AG04450 (cell line): ENCODE measurements at regions not wholly inside any gene's neighbourhood (a gene's known extent, or its start where the extent isn't known, plus 50 kb on each side); places are given as distances from the start of the nearest gene placed in this dataset.

Experiments used
- CTCF ChIA-PET: fragments of 300-600, 350-600 bp; formaldehyde crosslinking; extraction: SDS; loops from one replicate; lab custom pipeline; 2022; ENCODE audit warnings: antibody characterized with exemption, inconsistent platforms; lab: Charles Lee
- POLR2A ChIA-PET: fragments of 350-600 bp; formaldehyde crosslinking; extraction: SDS; loops from one replicate; lab custom pipeline; 2021; ENCODE audit warnings: antibody characterized with exemption, inconsistent platforms; lab: Yijun Ruan, JAX
- DNase-seq: peaks from one replicate; pipeline ENCODE4 v3.0.0-alpha.2; 2011; ENCODE audit warnings: low read depth, low spot score
- H3K27ac ChIP-seq: one replicate; pipeline ENCODE4 v1.5.1; 2012; ENCODE audit warnings: low read depth, low read length, control low read depth
- H3K27me3 ChIP-seq: one replicate; pipeline ENCODE4 v1.6.0; 2012; ENCODE audit warnings: low read length; ENCODE audit not compliant: control insufficient read depth, insufficient read depth
- H3K4me3 ChIP-seq: 2 replicates; pipeline ENCODE4 v1.5.1; 2011; ENCODE audit warnings: mild to moderate bottlenecking, low read depth, low read length, control low read depth
- H3K9me3 ChIP-seq: 2 replicates; pipeline ENCODE4 v1.5.1; 2012; ENCODE audit warnings: low read length; ENCODE audit not compliant: control insufficient read depth, insufficient read depth
- TF ChIP-seq, protein P1 (sequence below): IDR thresholded peaks from 2 replicates; pipeline ENCODE4 v1.5.1; 2011; ENCODE audit warnings: low read depth, low read length, control low read depth, inconsistent platforms

DNA sequence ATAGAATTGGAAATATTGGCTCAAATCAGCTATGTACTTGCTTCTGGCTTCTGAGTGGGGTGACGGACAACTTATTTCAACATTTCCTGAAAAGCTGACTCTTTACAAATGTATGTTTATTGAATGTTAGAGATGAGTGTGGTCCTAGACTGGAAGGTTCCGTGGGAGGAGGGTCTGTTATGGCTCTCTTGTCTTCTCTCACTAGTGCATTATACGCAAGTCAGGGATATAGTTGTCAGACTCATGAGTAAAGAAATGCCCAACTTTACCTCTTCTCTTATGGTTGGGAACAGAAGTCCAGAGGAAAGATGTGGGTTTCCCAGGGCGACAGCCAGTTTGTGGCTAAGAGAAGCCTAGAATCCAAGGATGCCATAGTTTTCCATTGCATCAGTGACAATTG lies 839.3 kb upstream of the WWC1 start:
- no peaks in the 10 kb centered on the region for H3K27me3 ChIP-seq

DNA sequence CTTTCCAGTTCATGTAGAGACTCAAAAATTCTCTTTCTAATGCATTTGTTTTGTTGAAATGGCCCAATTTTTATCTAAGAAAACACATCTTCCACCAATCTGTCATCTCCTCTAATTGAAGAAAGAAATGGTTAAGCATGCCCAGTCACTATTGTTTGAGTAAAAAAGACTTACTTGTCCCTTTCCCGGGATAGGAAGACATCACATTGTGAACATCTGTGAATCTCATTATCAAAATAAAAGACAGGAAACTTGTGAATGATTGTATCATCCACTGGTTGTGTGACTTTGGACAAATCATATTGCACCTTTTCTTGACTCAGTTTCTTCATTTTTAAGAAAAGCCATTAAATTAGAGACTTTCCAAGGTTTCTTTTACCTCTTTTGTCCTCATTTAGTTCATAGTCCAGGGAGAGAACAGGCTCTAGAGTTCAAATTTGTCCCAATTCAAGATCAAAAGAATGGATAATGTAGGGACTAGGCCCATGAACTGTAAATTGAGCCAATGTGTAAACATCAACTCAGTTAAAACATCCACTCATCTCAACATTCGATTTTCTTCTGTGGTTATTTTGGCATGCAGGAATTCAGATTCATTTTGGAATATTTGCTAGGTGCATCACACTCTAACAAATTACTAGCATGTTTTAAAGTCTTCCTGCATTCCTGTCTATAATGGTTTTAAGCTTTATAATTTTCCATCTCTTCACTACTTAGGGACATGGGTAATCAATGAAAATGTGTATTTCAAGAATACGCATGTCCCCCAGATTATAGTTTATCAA lies 838.0 kb upstream of the WWC1 start:
- POLR2A ChIA-PET, result no interaction called here
- CTCF ChIA-PET, result no interaction called here
- TF ChIP-seq, protein P1, sequence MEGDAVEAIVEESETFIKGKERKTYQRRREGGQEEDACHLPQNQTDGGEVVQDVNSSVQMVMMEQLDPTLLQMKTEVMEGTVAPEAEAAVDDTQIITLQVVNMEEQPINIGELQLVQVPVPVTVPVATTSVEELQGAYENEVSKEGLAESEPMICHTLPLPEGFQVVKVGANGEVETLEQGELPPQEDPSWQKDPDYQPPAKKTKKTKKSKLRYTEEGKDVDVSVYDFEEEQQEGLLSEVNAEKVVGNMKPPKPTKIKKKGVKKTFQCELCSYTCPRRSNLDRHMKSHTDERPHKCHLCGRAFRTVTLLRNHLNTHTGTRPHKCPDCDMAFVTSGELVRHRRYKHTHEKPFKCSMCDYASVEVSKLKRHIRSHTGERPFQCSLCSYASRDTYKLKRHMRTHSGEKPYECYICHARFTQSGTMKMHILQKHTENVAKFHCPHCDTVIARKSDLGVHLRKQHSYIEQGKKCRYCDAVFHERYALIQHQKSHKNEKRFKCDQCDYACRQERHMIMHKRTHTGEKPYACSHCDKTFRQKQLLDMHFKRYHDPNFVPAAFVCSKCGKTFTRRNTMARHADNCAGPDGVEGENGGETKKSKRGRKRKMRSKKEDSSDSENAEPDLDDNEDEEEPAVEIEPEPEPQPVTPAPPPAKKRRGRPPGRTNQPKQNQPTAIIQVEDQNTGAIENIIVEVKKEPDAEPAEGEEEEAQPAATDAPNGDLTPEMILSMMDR, result no peak
- DNase-seq, result no peak
- Histone ChIP-seq H3K27ac (no peak overlapping the region), H3K9me3 (no peaks in the 10 kb centered on the region), H3K27me3 (no peaks in the 10 kb centered on the region), H3K4me3 (no peak overlapping the region)

More for the DNA sequence above, 839.3 kb upstream of the WWC1 start:
- no peak for DNase-seq
- TF ChIP-seq, protein P1, result no peak
- no peak overlapping the region for H3K27ac ChIP-seq
- H3K4me3 ChIP-seq, result no peak overlapping the region
- ChIA-PET POLR2A (no interaction called here), CTCF (no interaction called here)
- no peaks in the 10 kb centered on the region for H3K9me3 ChIP-seq

DNA sequence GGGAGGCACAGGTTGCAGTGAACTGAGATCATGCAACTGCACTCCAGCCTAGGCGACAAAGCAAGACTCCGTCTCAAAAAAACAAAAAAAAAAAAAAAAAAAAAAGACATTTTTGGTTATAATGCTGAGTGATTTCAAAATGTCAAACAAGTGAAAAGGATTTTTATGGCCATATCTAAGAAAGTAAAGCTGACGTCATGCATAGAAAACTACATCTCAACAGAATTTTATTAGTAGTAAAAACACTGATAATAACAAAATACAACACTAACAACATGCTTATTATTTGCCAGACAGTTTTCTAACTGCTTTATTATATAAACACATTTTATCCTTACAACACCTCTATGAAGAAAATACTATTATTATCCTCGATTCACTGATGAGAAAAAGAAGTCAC lies 833.0 kb upstream of the WWC1 start:
- Histone ChIP-seq H3K4me3 (no peak overlapping the region), H3K27me3 (no peaks in the 10 kb centered on the region), H3K9me3 (no peaks in the 10 kb centered on the region), H3K27ac (no peak overlapping the region)
- TF ChIP-seq, protein P1, result no peak
- DNase-seq, result no peak
- POLR2A ChIA-PET, result no interaction called here
- CTCF ChIA-PET, result no interaction called here

DNA sequence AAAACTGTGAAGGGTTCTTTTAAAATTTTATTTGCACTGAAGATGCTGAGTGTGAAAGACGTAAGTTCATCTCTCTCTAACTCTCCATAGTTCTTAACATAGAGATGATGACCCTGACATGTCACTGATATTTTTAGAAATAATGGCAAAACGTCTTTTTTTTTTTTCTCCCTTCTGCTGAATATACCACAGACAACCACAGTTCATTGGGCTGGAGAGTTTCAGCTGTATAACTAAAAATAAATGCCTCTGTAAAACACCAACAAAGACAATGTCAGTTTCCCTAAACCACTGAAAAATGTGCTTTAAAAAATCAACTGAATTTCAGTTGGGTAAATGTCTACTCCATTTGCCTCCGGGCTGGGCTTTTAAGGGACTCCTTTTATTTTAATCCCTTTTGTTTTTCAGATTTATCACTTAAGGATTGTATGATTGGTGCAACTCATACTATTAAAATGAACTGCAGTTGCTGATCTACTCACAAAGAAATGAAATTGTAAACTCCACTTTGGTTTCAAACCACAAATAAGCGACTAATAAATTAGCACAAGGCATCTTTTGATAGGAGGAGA lies 830.9 kb upstream of the WWC1 start:
- H3K4me3 ChIP-seq, result no peak overlapping the region
- TF ChIP-seq, protein P1, result no peak

DNA sequence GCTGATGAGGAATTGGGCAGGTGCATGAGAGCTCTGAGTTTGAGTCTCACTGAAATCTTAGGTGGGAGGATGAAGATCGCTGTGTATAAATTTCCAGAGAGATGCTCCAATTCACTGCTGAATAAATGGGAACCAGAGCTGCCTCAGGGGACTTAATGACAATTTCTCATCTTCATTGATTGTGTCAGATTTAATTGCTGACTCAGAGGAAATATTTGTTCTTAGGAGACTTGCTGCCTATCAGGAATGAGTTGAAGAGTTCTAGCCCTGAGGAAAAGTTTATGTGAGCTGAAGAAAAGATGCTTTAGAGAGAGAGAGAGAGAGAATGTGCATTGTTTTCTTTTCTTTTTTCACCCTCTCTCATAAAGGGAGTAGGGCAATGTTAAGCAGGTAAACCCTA lies 827.5 kb upstream of the WWC1 start:
- TF ChIP-seq, protein P1, result no peak
- Histone ChIP-seq H3K27ac (no peak overlapping the region), H3K4me3 (no peak overlapping the region), H3K9me3 (peaks cover 2% of the 10 kb centered on the region; the same call in 1 of the 2 replicates), H3K27me3 (no peaks in the 10 kb centered on the region)
- CTCF ChIA-PET, result interaction anchor here (0.6 kb wide), 1 partner anchor 13 kb away, joined by 4 read pairs; no protein-coding TSS in a partner anchor
- no peak for DNase-seq
- POLR2A ChIA-PET, result no interaction called here

More for the DNA sequence above, 830.9 kb upstream of the WWC1 start:
- H3K27me3 ChIP-seq, result no peaks in the 10 kb centered on the region
- peaks cover 2% of the 10 kb centered on the region; the same call in 1 of the 2 replicates for H3K9me3 ChIP-seq
- no peak overlapping the region for H3K27ac ChIP-seq
- POLR2A ChIA-PET, result no interaction called here
- CTCF ChIA-PET, result no interaction called here
- DNase-seq, result no peak
